H1 (cell line): ENCODE measurements at regions not wholly inside any gene's neighbourhood (a gene's known extent, or its start where the extent isn't known, plus 50 kb on each side); places are given as distances from the start of the nearest gene placed in this dataset.

ENCODE experiments used
- RXRA ChIP-seq: IDR thresholded peaks from 2 replicates; pipeline ENCODE4 v1.6.1; 2011; ENCODE audit warnings: low read depth, mild to moderate bottlenecking, low read length, moderate library complexity; ENCODE audit not compliant: insufficient read depth

DNA sequence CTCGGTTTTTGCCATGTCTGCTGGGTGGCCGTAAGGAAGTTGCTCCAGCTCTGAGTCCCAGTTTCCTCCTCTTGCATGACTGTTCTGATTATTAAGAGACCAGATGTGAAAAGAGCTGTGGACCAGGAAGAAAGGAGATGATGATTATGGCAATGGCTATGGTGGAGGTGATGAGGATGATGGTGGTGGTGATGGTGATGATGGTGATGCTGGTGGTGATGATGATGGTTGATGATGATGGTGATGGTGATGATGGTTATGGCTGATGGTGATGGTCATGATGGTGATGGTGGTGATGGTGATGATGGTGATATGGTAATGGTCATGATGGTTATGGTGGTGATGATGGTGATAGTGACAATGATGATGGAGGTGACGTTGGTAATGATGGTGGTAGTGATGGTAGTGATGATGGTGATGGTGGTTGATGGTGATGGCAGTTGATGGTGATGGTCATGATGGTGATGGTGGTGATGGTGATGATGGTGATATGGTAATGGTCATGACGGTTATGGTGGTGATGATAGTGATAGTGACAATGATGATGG is 107.8 kb upstream of the NKX1-1 start (continued):
- TF ChIP-seq RXRA, result no peak
